H1 (cell line): ENCODE measurements at regions not wholly inside any gene's neighbourhood (a gene's known extent, or its start where the extent isn't known, plus 50 kb on each side); places are given as distances from the start of the nearest gene placed in this dataset.

Experiments used
- POU5F1 ChIP-seq: IDR thresholded peaks from 2 replicates; pipeline ENCODE4 v1.6.1; 2011; ENCODE audit warnings: low read depth, mild to moderate bottlenecking, low read length, moderate library complexity
- SAP30 ChIP-seq: fragments of 300-600 bp; sonication (generic); IDR thresholded peaks from 2 replicates; pipeline ENCODE4 v1.7.1; 2012; ENCODE audit warnings: low read length, moderate library complexity, mild to moderate bottlenecking, inconsistent platforms; ENCODE audit not compliant: insufficient read depth, insufficient replicate concordance

GRCh38 chr2:128552806-128553551, 234.3 kb upstream of the HS6ST1 start (continued):
- TF ChIP-seq SAP30 (no peak), POU5F1 (no peak)
